ENCODE measurements at regions not wholly inside any gene's neighbourhood (a gene's known extent, or its start where the extent isn't known, plus 50 kb on each side); places are given as distances from the start of the nearest gene placed in this dataset.

- no peak for ATAC-seq
- DNase-seq: no peak
- no peaks in the 10 kb centered on the region for H3K36me3 ChIP-seq
- no peak for TF ChIP-seq CTCF (IDR thresholded peaks at IDR 0.05)
- no peaks in the 10 kb centered on the region for H3K9me3 ChIP-seq
- no peaks in the 10 kb centered on the region for H3K4me1 ChIP-seq
- no peak overlapping the region for H3K4me3 ChIP-seq
- no peak overlapping the region for H3K27ac ChIP-seq
- no peaks in the 10 kb centered on the region for H3K27me3 ChIP-seq
- intact Hi-C loops (cut with DNase I): no loop called here
Measured at GRCh38 chr15:39139431-39140059, 441.3 kb upstream of the THBS1 start.

GRCh38 chr15:39140060-39140604 lies 440.7 kb upstream of the THBS1 start:
- no peak for ATAC-seq
- H3K9me3 ChIP-seq: no peaks in the 10 kb centered on the region
- TF ChIP-seq CTCF (IDR thresholded peaks at IDR 0.05): no peak
- H3K4me1 ChIP-seq: no peaks in the 10 kb centered on the region
- intact Hi-C loops (cut with DNase I): no loop called here
- no peak for DNase-seq
- no peaks in the 10 kb centered on the region for H3K36me3 ChIP-seq
- no peaks in the 10 kb centered on the region for H3K27me3 ChIP-seq
- no peak overlapping the region for H3K4me3 ChIP-seq
- no peak overlapping the region for H3K27ac ChIP-seq

- H3K9me3 ChIP-seq: no peaks in the 10 kb centered on the region
- H3K36me3 ChIP-seq: no peaks in the 10 kb centered on the region
- ATAC-seq: no peak
- TF ChIP-seq CTCF (IDR thresholded peaks at IDR 0.05): no peak
- H3K4me1 ChIP-seq: no peaks in the 10 kb centered on the region
- DNase-seq: no peak
- H3K27ac ChIP-seq: no peak overlapping the region
- no peaks in the 10 kb centered on the region for H3K27me3 ChIP-seq
- no peak overlapping the region for H3K4me3 ChIP-seq
- intact Hi-C loops (cut with DNase I): no loop called here
Measured at GRCh38 chr15:39142500-39142899, 438.4 kb upstream of the THBS1 start.

- no peak for ATAC-seq
- Histone ChIP-seq H3K9me3 (no peaks in the 10 kb centered on the region), H3K27ac (no peak overlapping the region), H3K36me3 (no peaks in the 10 kb centered on the region), H3K4me3 (no peak overlapping the region), H3K4me1 (no peaks in the 10 kb centered on the region), H3K27me3 (no peaks in the 10 kb centered on the region)
- no peak for TF ChIP-seq CTCF (IDR thresholded peaks at IDR 0.05)
- intact Hi-C loops (cut with DNase I): no loop called here
- DNase-seq: no peak
Measured at GRCh38 chr15:39143479-39143878, 437.4 kb upstream of the THBS1 start.

GRCh38 chr15:39144051-39144450 lies 436.8 kb upstream of the THBS1 start:
- TF ChIP-seq CTCF (IDR thresholded peaks at IDR 0.05): no peak
- no peak for ATAC-seq
- DNase-seq: no peak
- Histone ChIP-seq H3K4me3 (no peak overlapping the region), H3K36me3 (no peaks in the 10 kb centered on the region), H3K27ac (no peak overlapping the region), H3K4me1 (no peaks in the 10 kb centered on the region), H3K27me3 (no peaks in the 10 kb centered on the region), H3K9me3 (no peaks in the 10 kb centered on the region)
- intact Hi-C loops (cut with DNase I): no loop called here
